ENCODE measurements at regions not wholly inside any gene's neighbourhood (a gene's known extent, or its start where the extent isn't known, plus 50 kb on each side); places are given as distances from the start of the nearest gene placed in this dataset.

DNA sequence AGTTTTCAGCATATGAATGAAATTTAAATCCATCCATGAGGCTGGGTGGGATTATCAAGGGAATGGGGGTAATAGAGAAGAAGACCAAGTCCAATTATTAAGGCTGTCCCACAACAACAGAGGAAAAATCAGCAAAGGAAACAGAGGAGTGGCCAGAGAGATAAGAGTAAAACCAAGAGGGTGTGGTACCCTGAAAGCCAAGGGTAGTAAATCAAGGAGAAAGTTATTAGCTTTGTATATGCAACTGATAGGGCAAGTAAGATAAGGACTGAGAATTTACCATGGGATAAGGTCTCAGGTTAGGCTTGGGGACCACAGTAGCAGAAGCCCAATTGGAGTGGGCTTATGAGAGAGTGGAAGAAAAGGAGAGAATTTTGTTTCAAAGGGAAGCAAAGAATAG lies 134.5 kb downstream of the NUAK1 start:
- Mint-ChIP-seq H3K4me1 (ENCODE audit: low read depth) (no peaks in the 10 kb centered on the region), H3K4me3 (no peak overlapping the region), H3K9me3 (no peaks in the 10 kb centered on the region), H3K27me3 (ENCODE audit: low read depth) (peaks cover 13% of the 10 kb centered on the region), H3K36me3 (ENCODE audit: insufficient read depth) (no peaks in the 10 kb centered on the region)
- DNase-seq (no peak), ATAC-seq (no peak)

DNA sequence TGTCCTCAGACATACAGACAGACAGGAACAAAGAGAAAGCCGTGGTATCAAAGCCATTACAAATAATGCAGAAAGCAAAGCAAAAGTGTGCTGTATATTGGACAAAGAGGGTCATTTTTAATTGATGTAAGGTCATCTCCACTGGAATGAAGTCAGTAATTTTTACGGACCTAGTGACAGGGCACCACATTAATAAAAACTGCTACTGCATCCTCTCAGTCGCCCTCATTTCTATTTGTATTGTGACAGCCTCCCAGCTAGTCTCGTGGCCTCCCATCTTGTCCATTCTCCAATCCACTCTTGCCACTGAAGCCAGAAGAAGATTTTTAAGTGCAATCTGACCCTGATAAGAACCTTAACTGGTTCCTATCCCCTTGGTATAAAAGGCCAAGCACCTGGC lies 132.4 kb downstream of the NUAK1 start:
- ATAC-seq: no peak
- Mint-ChIP-seq H3K9me3 (no peaks in the 10 kb centered on the region), H3K4me1 (ENCODE audit: low read depth) (no peaks in the 10 kb centered on the region), H3K36me3 (ENCODE audit: insufficient read depth) (no peaks in the 10 kb centered on the region), H3K4me3 (no peak overlapping the region), H3K27me3 (ENCODE audit: low read depth) (peaks cover 9% of the 10 kb centered on the region)
- DNase-seq: no peak

DNA sequence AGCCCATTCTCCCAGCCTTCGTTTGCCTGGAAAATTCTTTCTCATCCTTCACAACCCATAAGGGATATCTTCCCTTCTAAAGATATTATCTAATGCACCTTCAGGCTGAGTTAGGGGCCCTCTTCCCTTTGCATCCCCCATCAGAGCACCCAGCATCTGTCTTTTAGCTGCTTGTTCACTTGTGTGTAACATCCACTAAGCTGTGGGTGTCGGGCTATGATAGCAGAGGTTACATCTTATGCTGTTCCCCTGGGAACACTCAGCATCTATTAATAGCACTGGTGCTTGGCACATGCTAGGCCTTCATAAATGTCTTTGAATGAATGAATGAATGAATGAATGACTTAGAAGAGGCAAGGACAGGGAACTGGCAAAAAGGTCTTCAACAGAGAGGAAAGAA lies 131.8 kb downstream of the NUAK1 start:
- H3K27me3 Mint-ChIP-seq (ENCODE audit: low read depth): peaks cover 6% of the 10 kb centered on the region
- no peak overlapping the region for H3K4me3 Mint-ChIP-seq
- no peaks in the 10 kb centered on the region for H3K36me3 Mint-ChIP-seq (ENCODE audit: insufficient read depth)
- ATAC-seq (no peak), DNase-seq (no peak)
- no peaks in the 10 kb centered on the region for H3K4me1 Mint-ChIP-seq (ENCODE audit: low read depth)
- no peaks in the 10 kb centered on the region for H3K9me3 Mint-ChIP-seq

DNA sequence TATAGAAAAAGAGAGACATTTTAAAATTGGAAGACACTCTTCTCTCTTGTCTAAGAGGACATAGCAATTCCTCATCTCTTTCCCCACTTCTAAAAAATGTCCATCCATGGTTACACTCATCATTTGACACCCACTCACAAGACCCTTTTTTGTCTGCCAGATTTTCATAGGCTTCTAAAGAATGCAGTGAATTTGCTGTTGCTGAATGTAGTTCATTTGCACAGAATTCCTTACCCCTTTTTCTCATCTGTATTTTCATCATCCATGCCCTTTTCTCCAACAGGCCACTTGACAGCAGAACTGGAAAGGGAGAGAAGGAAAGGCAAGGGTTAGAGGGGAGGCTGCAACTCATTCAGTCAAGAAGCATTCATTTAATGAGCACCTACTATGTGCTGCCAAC lies 128.0 kb downstream of the NUAK1 start:
- no peak for DNase-seq
- H3K9me3 Mint-ChIP-seq: no peaks in the 10 kb centered on the region
- no peak overlapping the region for H3K4me3 Mint-ChIP-seq
- peaks cover 5% of the 10 kb centered on the region for H3K27me3 Mint-ChIP-seq (ENCODE audit: low read depth)
- no peaks in the 10 kb centered on the region for H3K4me1 Mint-ChIP-seq (ENCODE audit: low read depth)
- no peaks in the 10 kb centered on the region for H3K36me3 Mint-ChIP-seq (ENCODE audit: insufficient read depth)
- ATAC-seq: no peak

Measured in activated T-cell treated with anti-CD3 and anti-CD28 coated beads, Interleukin-2, amount 50 U/mL, for 4 hours (primary cell).